ENCODE measurements at regions not wholly inside any gene's neighbourhood (a gene's known extent, or its start where the extent isn't known, plus 50 kb on each side); places are given as distances from the start of the nearest gene placed in this dataset.

GRCh38 chr2:18133310-18133709 lies 254.8 kb downstream of the KCNS3 start:
- H3K27me3 ChIP-seq (ENCODE audit: insufficient read depth, low read length, poor library complexity) = no peaks in the 10 kb centered on the region
- H2BK120ac ChIP-seq (ENCODE audit: low read depth, low read length) = no peak overlapping the region
- no peak overlapping the region for H2AK5ac ChIP-seq (ENCODE audit: low read length)
- no peak overlapping the region for H3K4me2 ChIP-seq (ENCODE audit: low read length)
- no peak overlapping the region for H4K8ac ChIP-seq (ENCODE audit: low read depth, low read length)
- H3K56ac ChIP-seq (ENCODE audit: low read length) = no peak overlapping the region
- H2BK15ac ChIP-seq (replicated peaks; ENCODE audit: low read depth) = no peak overlapping the region
- no peaks in the 10 kb centered on the region for H3K79me1 ChIP-seq (ENCODE audit: low read length)
- H3K9ac ChIP-seq (ENCODE audit: low read length) = no peak overlapping the region
- no peaks in the 10 kb centered on the region for H3K36me3 ChIP-seq (ENCODE audit: control insufficient read depth, insufficient read depth, low read length)
- H3K79me2 ChIP-seq (ENCODE audit: control insufficient read depth, insufficient read depth, low read length) = no peaks in the 10 kb centered on the region
- no peak overlapping the region for H3K23ac ChIP-seq (ENCODE audit: low read length)
- H3K27ac ChIP-seq (ENCODE audit: low read depth, low read length) = no peak overlapping the region
- DNase-seq = no peak
- H2BK5ac ChIP-seq (ENCODE audit: low read length) = no peak overlapping the region
- no peak overlapping the region for H4K5ac ChIP-seq (ENCODE audit: low read length)
- H3K4ac ChIP-seq (ENCODE audit: low read depth, low read length) = no peak overlapping the region
- no peaks in the 10 kb centered on the region for H3K4me1 ChIP-seq (ENCODE audit: control insufficient read depth, low read depth, low read length)
- H3K18ac ChIP-seq (ENCODE audit: low read length) = no peak overlapping the region
- no peak overlapping the region for H3K4me3 ChIP-seq (ENCODE audit: low read length)

GRCh38 chr2:18132697-18133096 lies 254.2 kb downstream of the KCNS3 start:
- H3K4me2 ChIP-seq (ENCODE audit: low read length) = no peak overlapping the region
- H4K8ac ChIP-seq (ENCODE audit: low read depth, low read length) = no peak overlapping the region
- H3K18ac ChIP-seq (ENCODE audit: low read length) = no peak overlapping the region
- no peaks in the 10 kb centered on the region for H3K4me1 ChIP-seq (ENCODE audit: control insufficient read depth, low read depth, low read length)
- H3K36me3 ChIP-seq (ENCODE audit: control insufficient read depth, insufficient read depth, low read length) = no peaks in the 10 kb centered on the region
- H3K56ac ChIP-seq (ENCODE audit: low read length) = no peak overlapping the region
- no peak overlapping the region for H3K23ac ChIP-seq (ENCODE audit: low read length)
- no peaks in the 10 kb centered on the region for H3K79me1 ChIP-seq (ENCODE audit: low read length)
- H2BK15ac ChIP-seq (replicated peaks; ENCODE audit: low read depth) = no peak overlapping the region
- no peak overlapping the region for H2BK120ac ChIP-seq (ENCODE audit: low read depth, low read length)
- no peak overlapping the region for H4K5ac ChIP-seq (ENCODE audit: low read length)
- H2BK5ac ChIP-seq (ENCODE audit: low read length) = no peak overlapping the region
- no CpG with 5 or more reads among the region's 3 CpGs for WGBS (ENCODE audit: extremely low coverage, insufficient coverage, low lambda C conversion rate)
- H3K4me3 ChIP-seq (ENCODE audit: low read length) = no peak overlapping the region
- no peak overlapping the region for H2AK5ac ChIP-seq (ENCODE audit: low read length)
- H3K79me2 ChIP-seq (ENCODE audit: control insufficient read depth, insufficient read depth, low read length) = no peaks in the 10 kb centered on the region
- H3K27ac ChIP-seq (ENCODE audit: low read depth, low read length) = no peak overlapping the region
- H3K4ac ChIP-seq (ENCODE audit: low read depth, low read length) = no peak overlapping the region
- H3K9ac ChIP-seq (ENCODE audit: low read length) = no peak overlapping the region
- DNase-seq = no peak
- H3K27me3 ChIP-seq (ENCODE audit: insufficient read depth, low read length, poor library complexity) = no peaks in the 10 kb centered on the region

GRCh38 chr2:18131761-18132160 lies 253.3 kb downstream of the KCNS3 start:
- Histone ChIP-seq H3K27me3 (ENCODE audit: insufficient read depth, low read length, poor library complexity) (no peaks in the 10 kb centered on the region), H3K18ac (ENCODE audit: low read length) (no peak overlapping the region), H2BK5ac (ENCODE audit: low read length) (no peak overlapping the region), H2BK120ac (ENCODE audit: low read depth, low read length) (no peak overlapping the region), H3K4me3 (ENCODE audit: low read length) (no peak overlapping the region), H3K4ac (ENCODE audit: low read depth, low read length) (no peak overlapping the region), H3K4me1 (ENCODE audit: control insufficient read depth, low read depth, low read length) (no peaks in the 10 kb centered on the region), H3K79me1 (ENCODE audit: low read length) (no peaks in the 10 kb centered on the region), H4K5ac (ENCODE audit: low read length) (no peak overlapping the region), H3K56ac (ENCODE audit: low read length) (no peak overlapping the region), H3K4me2 (ENCODE audit: low read length) (no peak overlapping the region), H3K23ac (ENCODE audit: low read length) (no peak overlapping the region), H3K79me2 (ENCODE audit: control insufficient read depth, insufficient read depth, low read length) (no peaks in the 10 kb centered on the region), H2BK15ac (replicated peaks; ENCODE audit: low read depth) (no peak overlapping the region), H4K8ac (ENCODE audit: low read depth, low read length) (no peak overlapping the region), H3K27ac (ENCODE audit: low read depth, low read length) (no peak overlapping the region), H3K9ac (ENCODE audit: low read length) (no peak overlapping the region), H2AK5ac (ENCODE audit: low read length) (no peak overlapping the region), H3K36me3 (ENCODE audit: control insufficient read depth, insufficient read depth, low read length) (no peaks in the 10 kb centered on the region)
- DNase-seq = no peak
- WGBS (ENCODE audit: extremely low coverage, insufficient coverage, low lambda C conversion rate) = no CpG with 5 or more reads among the region's 1 CpG

- H3K9ac ChIP-seq (ENCODE audit: low read length) = no peak overlapping the region
- no peaks in the 10 kb centered on the region for H3K79me1 ChIP-seq (ENCODE audit: low read length)
- H3K4me1 ChIP-seq (ENCODE audit: control insufficient read depth, low read depth, low read length) = no peaks in the 10 kb centered on the region
- DNase-seq = no peak
- no peak overlapping the region for H2BK5ac ChIP-seq (ENCODE audit: low read length)
- H3K4ac ChIP-seq (ENCODE audit: low read depth, low read length) = no peak overlapping the region
- no peak overlapping the region for H3K27ac ChIP-seq (ENCODE audit: low read depth, low read length)
- no peak overlapping the region for H4K5ac ChIP-seq (ENCODE audit: low read length)
- H3K79me2 ChIP-seq (ENCODE audit: control insufficient read depth, insufficient read depth, low read length) = no peaks in the 10 kb centered on the region
- H3K36me3 ChIP-seq (ENCODE audit: control insufficient read depth, insufficient read depth, low read length) = no peaks in the 10 kb centered on the region
- H2BK15ac ChIP-seq (replicated peaks; ENCODE audit: low read depth) = no peak overlapping the region
- H3K23ac ChIP-seq (ENCODE audit: low read length) = no peak overlapping the region
- H3K4me3 ChIP-seq (ENCODE audit: low read length) = no peak overlapping the region
- no peak overlapping the region for H2BK120ac ChIP-seq (ENCODE audit: low read depth, low read length)
- H3K56ac ChIP-seq (ENCODE audit: low read length) = no peak overlapping the region
- H3K27me3 ChIP-seq (ENCODE audit: insufficient read depth, low read length, poor library complexity) = no peaks in the 10 kb centered on the region
- no peak overlapping the region for H3K4me2 ChIP-seq (ENCODE audit: low read length)
- no peak overlapping the region for H2AK5ac ChIP-seq (ENCODE audit: low read length)
- no peak overlapping the region for H3K18ac ChIP-seq (ENCODE audit: low read length)
- no peak overlapping the region for H4K8ac ChIP-seq (ENCODE audit: low read depth, low read length)
These were observed 250.9 kb downstream of the KCNS3 start for GRCh38 chr2:18129348-18129747.

GRCh38 chr2:18125303-18125702 lies 246.8 kb downstream of the KCNS3 start:
- no peak overlapping the region for H3K56ac ChIP-seq (ENCODE audit: low read length)
- no peak overlapping the region for H3K23ac ChIP-seq (ENCODE audit: low read length)
- no peak overlapping the region for H2BK5ac ChIP-seq (ENCODE audit: low read length)
- no peaks in the 10 kb centered on the region for H3K79me2 ChIP-seq (ENCODE audit: control insufficient read depth, insufficient read depth, low read length)
- no peaks in the 10 kb centered on the region for H3K36me3 ChIP-seq (ENCODE audit: control insufficient read depth, insufficient read depth, low read length)
- H2BK120ac ChIP-seq (ENCODE audit: low read depth, low read length) = no peak overlapping the region
- no peak overlapping the region for H4K8ac ChIP-seq (ENCODE audit: low read depth, low read length)
- no peak overlapping the region for H4K5ac ChIP-seq (ENCODE audit: low read length)
- H3K4me3 ChIP-seq (ENCODE audit: low read length) = no peak overlapping the region
- H3K79me1 ChIP-seq (ENCODE audit: low read length) = no peaks in the 10 kb centered on the region
- no peak overlapping the region for H2BK15ac ChIP-seq (replicated peaks; ENCODE audit: low read depth)
- WGBS (ENCODE audit: extremely low coverage, insufficient coverage, low lambda C conversion rate) = no CpG with 5 or more reads among the region's 1 CpG
- H3K9ac ChIP-seq (ENCODE audit: low read length) = no peak overlapping the region
- no peak overlapping the region for H2AK5ac ChIP-seq (ENCODE audit: low read length)
- H3K27ac ChIP-seq (ENCODE audit: low read depth, low read length) = no peak overlapping the region
- no peak overlapping the region for H3K18ac ChIP-seq (ENCODE audit: low read length)
- no peak for DNase-seq
- no peaks in the 10 kb centered on the region for H3K4me1 ChIP-seq (ENCODE audit: control insufficient read depth, low read depth, low read length)
- no peak overlapping the region for H3K4me2 ChIP-seq (ENCODE audit: low read length)
- no peak overlapping the region for H3K4ac ChIP-seq (ENCODE audit: low read depth, low read length)
- H3K27me3 ChIP-seq (ENCODE audit: insufficient read depth, low read length, poor library complexity) = no peaks in the 10 kb centered on the region

- WGBS (ENCODE audit: extremely low coverage, insufficient coverage, low lambda C conversion rate) = no CpG with 5 or more reads among the region's 6 CpGs
- H2AK5ac ChIP-seq (ENCODE audit: low read length) = no peak overlapping the region
- H3K79me2 ChIP-seq (ENCODE audit: control insufficient read depth, insufficient read depth, low read length) = no peaks in the 10 kb centered on the region
- DNase-seq = no peak
- H3K27ac ChIP-seq (ENCODE audit: low read depth, low read length) = no peak overlapping the region
- no peak overlapping the region for H2BK15ac ChIP-seq (replicated peaks; ENCODE audit: low read depth)
- no peak overlapping the region for H3K23ac ChIP-seq (ENCODE audit: low read length)
- no peaks in the 10 kb centered on the region for H3K36me3 ChIP-seq (ENCODE audit: control insufficient read depth, insufficient read depth, low read length)
- H3K79me1 ChIP-seq (ENCODE audit: low read length) = no peaks in the 10 kb centered on the region
- no peaks in the 10 kb centered on the region for H3K27me3 ChIP-seq (ENCODE audit: insufficient read depth, low read length, poor library complexity)
- no peak overlapping the region for H3K9ac ChIP-seq (ENCODE audit: low read length)
- no peak overlapping the region for H4K8ac ChIP-seq (ENCODE audit: low read depth, low read length)
- no peak overlapping the region for H2BK5ac ChIP-seq (ENCODE audit: low read length)
- no peaks in the 10 kb centered on the region for H3K4me1 ChIP-seq (ENCODE audit: control insufficient read depth, low read depth, low read length)
- H3K18ac ChIP-seq (ENCODE audit: low read length) = no peak overlapping the region
- H3K56ac ChIP-seq (ENCODE audit: low read length) = no peak overlapping the region
- H3K4me3 ChIP-seq (ENCODE audit: low read length) = no peak overlapping the region
- H2BK120ac ChIP-seq (ENCODE audit: low read depth, low read length) = no peak overlapping the region
- no peak overlapping the region for H3K4me2 ChIP-seq (ENCODE audit: low read length)
- H4K5ac ChIP-seq (ENCODE audit: low read length) = no peak overlapping the region
- no peak overlapping the region for H3K4ac ChIP-seq (ENCODE audit: low read depth, low read length)
These were observed 245.8 kb downstream of the KCNS3 start for GRCh38 chr2:18124116-18124835.

All from mesendoderm (in vitro differentiated cells).